ENCODE measurements at regions not wholly inside any gene's neighbourhood (a gene's known extent, or its start where the extent isn't known, plus 50 kb on each side); places are given as distances from the start of the nearest gene placed in this dataset.

DNA sequence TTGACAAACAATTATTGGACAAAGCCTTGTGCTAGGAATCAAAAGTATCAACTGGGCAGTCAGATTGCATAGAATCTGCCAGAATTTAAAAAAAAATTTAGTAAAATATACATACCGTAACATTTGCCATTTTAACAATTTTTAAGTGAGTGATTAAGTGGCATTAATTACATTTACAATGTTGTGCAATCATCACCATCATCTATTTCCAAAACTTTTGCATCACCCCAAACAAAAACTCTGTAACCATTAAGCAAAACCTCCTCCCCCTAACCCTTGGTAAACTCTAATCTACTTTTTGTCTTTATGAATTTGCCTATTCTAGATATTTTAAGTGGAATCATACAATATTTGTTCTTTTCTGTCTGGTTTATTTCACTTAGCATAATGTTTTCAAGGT, 182.8 kb downstream of the LMO4 start:
- Histone ChIP-seq H3K4me3 (ENCODE audit: low read length) (no peak overlapping the region), H3K27me3 (ENCODE audit: insufficient read depth, low read length) (no peaks in the 10 kb centered on the region), H3K4me1 (ENCODE audit: insufficient read depth, low read length) (no peaks in the 10 kb centered on the region), H3K9me3 (ENCODE audit: low read depth, low read length) (no peaks in the 10 kb centered on the region)

DNA sequence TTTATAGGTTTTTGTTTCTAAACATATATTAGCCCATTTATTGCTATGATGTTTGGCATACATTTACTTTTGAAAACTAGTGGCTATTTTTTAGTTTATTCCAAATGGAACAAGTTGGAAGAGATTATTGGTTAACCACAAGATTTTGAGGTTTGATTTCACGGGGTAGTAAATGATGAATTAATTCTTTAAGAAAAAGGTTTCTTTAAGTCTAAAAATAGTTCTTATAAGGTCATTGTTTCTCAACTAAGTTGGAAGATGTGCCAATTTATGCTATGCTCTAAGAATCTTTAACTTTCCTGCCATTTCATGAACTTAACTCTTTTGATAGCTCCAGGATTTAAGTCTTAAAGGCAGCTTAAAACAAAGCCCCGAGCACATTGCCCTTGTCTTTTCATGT, 183.8 kb downstream of the LMO4 start:
- H3K27me3 ChIP-seq (ENCODE audit: insufficient read depth, low read length) = no peaks in the 10 kb centered on the region
- H3K4me1 ChIP-seq (ENCODE audit: insufficient read depth, low read length) = no peaks in the 10 kb centered on the region
- H3K4me3 ChIP-seq (ENCODE audit: low read length) = no peak overlapping the region
- H3K9me3 ChIP-seq (ENCODE audit: low read depth, low read length) = no peaks in the 10 kb centered on the region

DNA sequence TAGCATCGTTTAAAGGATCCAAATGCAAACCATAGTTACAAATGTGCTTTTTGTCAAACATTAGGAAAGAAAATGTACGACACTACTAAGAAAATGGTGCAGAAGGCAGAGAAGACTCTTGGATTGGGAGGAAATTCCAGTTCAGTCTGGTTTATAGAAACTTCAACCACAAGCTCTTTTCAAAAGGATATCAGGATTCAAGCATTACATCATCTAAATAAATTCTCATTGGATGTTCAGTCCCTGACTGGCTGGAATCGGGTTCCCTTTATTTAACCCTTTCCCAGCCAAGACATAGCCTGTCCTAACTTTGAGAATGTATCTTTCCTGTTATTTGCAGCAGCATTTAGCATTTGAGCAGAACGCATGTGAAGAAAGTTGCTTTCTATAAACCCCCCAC, 184.6 kb downstream of the LMO4 start:
- H3K4me1 ChIP-seq (ENCODE audit: insufficient read depth, low read length) = no peaks in the 10 kb centered on the region
- H3K9me3 ChIP-seq (ENCODE audit: low read depth, low read length) = no peaks in the 10 kb centered on the region
- no peak overlapping the region for H3K4me3 ChIP-seq (ENCODE audit: low read length)
- no peaks in the 10 kb centered on the region for H3K27me3 ChIP-seq (ENCODE audit: insufficient read depth, low read length)

DNA sequence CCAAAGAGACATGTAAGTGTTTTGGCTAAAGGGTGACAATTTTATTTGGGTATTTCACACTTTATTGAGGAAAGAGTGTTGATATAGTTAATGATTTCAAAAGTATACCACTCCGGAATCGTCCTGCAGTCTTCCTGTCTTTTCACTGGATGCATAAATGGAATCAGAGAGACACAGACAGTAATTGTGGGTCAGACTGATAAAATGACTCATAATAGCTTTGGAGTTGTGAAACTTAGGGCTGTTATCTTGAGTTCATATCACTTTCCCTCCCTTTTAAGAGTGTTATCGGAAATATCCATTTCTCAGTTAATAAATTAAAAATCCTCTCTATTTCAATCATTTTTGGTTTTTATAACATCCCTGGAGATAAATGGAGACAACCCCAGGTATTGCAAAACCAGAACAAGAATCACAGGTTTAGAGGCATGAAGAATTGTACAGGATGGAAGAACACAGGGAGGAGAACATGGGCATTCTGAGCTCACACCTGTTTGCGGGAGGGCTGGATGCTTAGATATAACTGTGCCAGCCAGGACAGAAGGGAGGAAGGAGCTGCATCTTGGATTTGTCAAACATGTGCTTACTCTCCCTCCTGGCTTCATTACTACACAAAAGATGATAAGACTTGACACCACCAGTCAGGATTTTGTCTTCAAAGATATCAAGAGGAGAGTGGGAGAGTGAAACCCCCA, 185.4 kb downstream of the LMO4 start:
- Histone ChIP-seq H3K4me3 (ENCODE audit: low read length) (no peak overlapping the region), H3K9me3 (ENCODE audit: low read depth, low read length) (no peaks in the 10 kb centered on the region), H3K4me1 (ENCODE audit: insufficient read depth, low read length) (no peaks in the 10 kb centered on the region), H3K27me3 (ENCODE audit: insufficient read depth, low read length) (no peaks in the 10 kb centered on the region)

DNA sequence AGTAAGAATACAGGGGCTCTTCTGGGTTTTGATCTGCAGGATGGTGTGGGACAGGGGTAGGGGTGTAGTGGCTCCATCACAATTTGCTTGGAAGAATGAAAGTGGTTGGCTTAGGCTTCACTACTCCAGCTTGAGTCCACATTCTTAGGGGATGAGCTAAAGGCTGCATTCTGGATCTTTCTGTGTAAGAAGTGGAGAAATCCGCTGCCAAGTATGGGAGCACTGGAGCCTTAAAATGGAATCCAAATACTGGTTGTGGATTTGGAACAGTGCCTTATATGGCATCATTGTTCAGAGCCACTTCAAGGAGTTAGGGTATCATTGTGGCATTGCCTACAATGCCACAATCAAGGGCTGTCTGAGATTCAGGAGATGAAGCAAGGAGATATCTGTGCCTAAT, 187.1 kb downstream of the LMO4 start:
- H3K4me1 ChIP-seq (ENCODE audit: insufficient read depth, low read length) = no peaks in the 10 kb centered on the region
- H3K27me3 ChIP-seq (ENCODE audit: insufficient read depth, low read length) = no peaks in the 10 kb centered on the region
- H3K9me3 ChIP-seq (ENCODE audit: low read depth, low read length) = no peaks in the 10 kb centered on the region
- no peak overlapping the region for H3K4me3 ChIP-seq (ENCODE audit: low read length)

DNA sequence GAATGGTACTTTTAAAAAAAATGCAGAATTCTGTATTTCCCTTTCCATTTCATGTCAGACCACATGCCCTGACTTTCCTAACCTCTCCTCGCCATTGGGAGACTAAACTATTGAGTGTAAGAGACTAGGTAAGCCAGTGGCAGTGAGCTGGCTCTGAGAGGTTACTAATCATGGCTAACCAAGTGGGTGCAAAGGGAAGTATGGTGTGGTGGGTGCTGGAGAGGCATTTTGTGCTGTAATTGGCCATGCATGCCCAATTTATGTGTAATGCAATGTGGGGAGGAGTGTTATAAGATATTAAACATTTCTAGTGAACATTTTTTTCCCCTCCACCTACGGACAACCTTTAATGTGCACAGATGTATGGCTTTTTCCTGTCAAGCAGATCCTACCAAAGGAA, 190.1 kb downstream of the LMO4 start:
- Histone ChIP-seq H3K9me3 (ENCODE audit: low read depth, low read length) (no peaks in the 10 kb centered on the region), H3K27me3 (ENCODE audit: insufficient read depth, low read length) (no peaks in the 10 kb centered on the region), H3K4me1 (ENCODE audit: insufficient read depth, low read length) (no peaks in the 10 kb centered on the region), H3K4me3 (ENCODE audit: low read length) (no peak overlapping the region)

DNA sequence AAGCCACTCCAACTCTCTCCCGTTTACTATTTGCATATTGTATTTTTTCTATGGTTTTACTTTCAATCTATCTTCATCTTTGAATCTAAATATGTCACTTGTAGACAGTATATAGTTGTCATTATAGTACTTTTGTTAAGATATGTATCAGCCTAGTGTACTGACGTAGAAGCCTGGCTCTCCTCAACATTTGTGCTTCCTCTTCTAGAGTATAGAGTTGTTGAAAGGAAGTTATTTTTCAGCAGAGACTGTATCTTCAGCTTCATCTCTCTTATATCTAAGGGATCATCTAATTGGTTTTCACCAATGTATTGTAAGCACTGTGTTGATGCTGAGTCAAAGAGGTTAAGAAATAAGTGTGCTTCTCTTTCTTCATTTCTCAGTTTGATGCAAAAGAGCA, 192.8 kb downstream of the LMO4 start:
- H3K4me3 ChIP-seq (ENCODE audit: low read length) = no peak overlapping the region
- no peaks in the 10 kb centered on the region for H3K4me1 ChIP-seq (ENCODE audit: insufficient read depth, low read length)
- H3K27me3 ChIP-seq (ENCODE audit: insufficient read depth, low read length) = no peaks in the 10 kb centered on the region
- no peaks in the 10 kb centered on the region for H3K9me3 ChIP-seq (ENCODE audit: low read depth, low read length)

DNA sequence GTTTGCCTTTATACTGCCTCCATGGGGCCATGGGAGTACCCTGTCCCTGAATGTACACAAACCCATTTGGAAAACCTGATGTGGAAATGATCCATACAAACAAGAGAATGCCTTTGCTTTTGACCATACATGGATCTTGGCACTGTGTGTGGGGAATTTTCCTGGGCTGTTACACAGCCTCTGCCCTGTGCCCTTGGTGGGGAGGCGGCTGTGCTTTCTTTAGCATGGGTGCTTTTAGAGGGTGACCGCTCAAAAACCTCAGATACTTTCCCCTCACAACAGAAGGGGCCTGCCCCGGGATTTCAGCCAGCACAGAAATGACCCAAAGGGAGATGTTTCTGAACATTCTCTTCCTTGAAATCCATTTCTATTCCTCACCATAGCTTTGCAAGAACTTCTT, 194.8 kb downstream of the LMO4 start:
- Histone ChIP-seq H3K4me1 (ENCODE audit: insufficient read depth, low read length) (no peaks in the 10 kb centered on the region), H3K9me3 (ENCODE audit: low read depth, low read length) (no peaks in the 10 kb centered on the region), H3K27me3 (ENCODE audit: insufficient read depth, low read length) (no peaks in the 10 kb centered on the region), H3K4me3 (ENCODE audit: low read length) (no peak overlapping the region)

DNA sequence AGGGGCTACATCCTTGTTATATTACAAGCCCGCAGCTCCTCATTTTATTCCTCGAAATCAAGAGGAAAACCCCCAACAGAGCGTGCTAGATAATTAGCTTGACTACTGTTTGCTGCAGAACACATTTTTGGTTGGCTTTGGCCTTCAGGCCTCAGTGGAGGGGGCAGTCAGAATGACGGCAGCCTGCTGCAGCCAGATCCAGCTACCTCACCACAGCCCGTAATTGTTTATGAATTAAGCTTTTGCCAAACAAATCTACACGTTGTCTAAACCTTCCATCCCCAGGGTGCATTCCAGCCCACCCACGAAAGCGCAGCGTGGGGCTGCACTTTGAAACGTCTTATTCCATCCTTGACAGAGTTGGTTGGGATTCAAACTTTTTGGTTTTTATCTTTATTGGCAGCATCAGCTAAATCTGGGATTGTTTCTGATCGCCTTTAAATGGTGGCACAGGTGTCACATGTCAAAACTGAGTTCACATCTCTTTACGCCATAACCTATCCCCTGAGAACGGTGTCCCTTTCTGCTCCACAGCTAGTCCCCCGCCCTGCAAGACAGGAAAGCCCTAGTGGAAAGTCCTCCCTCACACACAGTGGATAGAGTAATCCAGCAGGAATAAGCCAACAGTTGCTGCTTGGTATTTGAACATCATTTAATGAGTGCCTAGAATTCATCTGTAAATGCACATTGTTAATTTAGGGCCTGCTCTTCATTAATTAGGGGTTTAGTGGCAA, 195.5 kb downstream of the LMO4 start:
- H3K4me3 ChIP-seq (ENCODE audit: low read length) = no peak overlapping the region
- no peaks in the 10 kb centered on the region for H3K9me3 ChIP-seq (ENCODE audit: low read depth, low read length)

DNA sequence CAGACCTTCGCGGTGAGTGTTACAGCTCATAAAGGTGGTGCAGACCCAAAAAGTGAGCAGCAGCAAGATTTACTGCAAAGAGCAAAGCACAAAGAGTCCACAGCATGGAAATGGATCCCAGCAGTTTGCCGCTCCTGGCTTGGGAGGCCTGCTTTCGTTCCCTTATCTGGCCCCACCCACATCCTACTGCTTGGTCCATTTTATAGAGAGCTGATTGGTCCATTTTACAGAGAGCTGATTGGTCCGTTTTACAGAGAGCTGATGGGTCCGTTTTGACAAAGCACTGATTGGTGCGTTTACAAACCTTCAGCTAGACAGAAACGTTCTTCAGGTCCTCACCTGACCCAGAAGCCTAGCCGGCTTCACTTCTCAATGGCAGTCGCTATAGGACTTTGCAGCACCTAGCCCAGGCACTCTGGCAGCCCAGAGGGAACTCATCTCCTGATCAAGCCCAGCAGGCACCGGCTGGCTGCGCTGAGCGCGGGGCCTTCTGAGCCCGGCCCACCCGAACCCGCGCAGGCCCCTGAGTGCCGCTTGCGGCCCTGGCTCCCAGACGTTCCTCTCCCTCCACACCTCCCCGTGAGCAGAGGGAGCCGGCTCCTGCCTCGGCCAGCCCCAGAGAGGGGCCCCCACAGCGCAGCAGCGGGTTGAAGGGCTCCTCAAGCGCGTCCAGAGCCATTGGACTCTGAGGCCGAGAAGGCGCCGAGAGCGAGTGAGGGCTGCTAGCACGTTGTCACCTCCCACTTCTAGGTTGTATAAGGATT, 200.3 kb downstream of the LMO4 start:
- H3K9me3 ChIP-seq (ENCODE audit: low read depth, low read length) = no peaks in the 10 kb centered on the region

More for the DNA sequence above, 195.5 kb downstream of the LMO4 start:
- no peaks in the 10 kb centered on the region for H3K27me3 ChIP-seq (ENCODE audit: insufficient read depth, low read length)
- no peaks in the 10 kb centered on the region for H3K4me1 ChIP-seq (ENCODE audit: insufficient read depth, low read length)

DNA sequence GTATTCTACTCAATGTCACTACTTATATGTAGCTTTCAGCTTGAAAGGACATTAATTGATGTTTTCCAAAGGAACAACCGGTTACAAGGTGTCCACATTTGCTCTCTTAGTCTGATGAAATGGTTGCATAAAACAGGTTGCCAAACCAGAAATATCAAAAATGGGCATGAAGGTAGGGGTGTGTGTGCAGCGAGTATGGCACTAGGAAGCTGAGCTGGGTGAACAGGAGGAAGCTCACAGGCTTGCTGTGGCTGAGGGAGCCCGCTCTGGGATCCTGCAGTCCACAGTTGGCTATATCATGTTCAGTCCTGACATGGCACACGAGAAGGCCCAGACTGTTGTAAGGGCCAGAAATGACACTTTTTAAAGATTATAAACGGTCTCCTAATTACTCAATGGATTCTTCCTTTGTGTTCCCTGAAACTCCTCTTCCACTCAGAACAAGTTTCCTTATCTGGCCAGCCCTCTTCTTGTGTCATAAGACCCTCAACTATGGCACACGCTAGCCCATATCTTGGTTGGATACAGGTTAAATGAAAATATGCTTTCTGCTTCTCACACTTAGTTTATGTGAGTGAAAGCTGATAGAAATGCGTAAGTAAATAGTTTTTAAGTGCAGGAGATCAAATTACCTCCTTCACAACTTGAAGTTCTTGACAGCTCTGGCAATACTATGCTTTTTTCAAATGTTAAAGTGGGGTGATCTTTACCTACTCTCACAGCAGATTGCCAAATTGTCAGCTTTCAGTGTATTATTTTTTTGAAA, 201.5 kb downstream of the LMO4 start:
- Histone ChIP-seq H3K4me3 (ENCODE audit: low read length) (no peak overlapping the region), H3K9me3 (ENCODE audit: low read depth, low read length) (no peaks in the 10 kb centered on the region), H3K4me1 (ENCODE audit: insufficient read depth, low read length) (no peaks in the 10 kb centered on the region), H3K27me3 (ENCODE audit: insufficient read depth, low read length) (no peaks in the 10 kb centered on the region)

More for the DNA sequence above, 200.3 kb downstream of the LMO4 start:
- Histone ChIP-seq H3K27me3 (ENCODE audit: insufficient read depth, low read length) (no peaks in the 10 kb centered on the region), H3K4me1 (ENCODE audit: insufficient read depth, low read length) (no peaks in the 10 kb centered on the region), H3K4me3 (ENCODE audit: low read length) (no peak overlapping the region)

DNA sequence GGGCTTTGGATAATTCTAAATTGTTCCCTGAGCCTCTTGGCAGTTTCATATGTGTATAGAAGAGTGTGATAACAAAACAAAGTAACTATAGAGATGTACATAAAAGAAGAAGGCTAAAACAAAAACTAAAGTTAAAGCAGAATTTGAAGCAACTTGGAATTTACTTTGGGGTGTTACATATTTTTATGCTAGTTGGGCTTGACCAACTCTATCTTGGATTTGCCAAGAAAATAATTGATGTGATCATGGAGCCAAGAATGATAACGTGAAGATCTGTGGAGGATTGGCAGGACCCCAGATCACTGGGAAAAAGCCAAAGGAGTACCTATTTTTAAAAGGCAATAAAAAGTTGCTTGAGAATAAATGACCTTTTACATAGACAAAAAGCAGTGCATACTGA, 206.9 kb downstream of the LMO4 start:
- no peaks in the 10 kb centered on the region for H3K9me3 ChIP-seq (ENCODE audit: low read depth, low read length)
- no peaks in the 10 kb centered on the region for H3K4me1 ChIP-seq (ENCODE audit: insufficient read depth, low read length)
- no peaks in the 10 kb centered on the region for H3K27me3 ChIP-seq (ENCODE audit: insufficient read depth, low read length)
- no peak overlapping the region for H3K4me3 ChIP-seq (ENCODE audit: low read length)

DNA sequence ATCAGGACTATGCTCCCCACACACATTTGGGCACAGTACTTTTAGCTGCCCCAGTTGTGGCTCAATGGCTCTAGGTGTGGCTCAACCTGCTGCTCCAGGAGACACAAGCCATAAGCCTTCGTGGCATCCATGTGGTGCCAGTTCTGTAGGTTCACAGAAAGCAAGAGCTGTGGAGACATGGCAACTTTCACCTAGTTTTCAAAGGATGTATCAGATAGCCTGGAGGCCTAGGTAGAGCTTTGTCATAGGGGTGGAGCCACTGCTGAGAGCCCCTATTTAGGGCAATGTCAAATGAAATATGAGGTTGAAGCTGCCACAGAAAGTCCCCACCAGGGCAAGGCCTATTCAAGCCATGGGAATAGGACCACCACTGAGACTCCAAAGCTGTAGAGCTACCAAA, 210.5 kb downstream of the LMO4 start:
- no peak overlapping the region for H3K4me3 ChIP-seq (ENCODE audit: low read length)
- peaks cover 23% of the 10 kb centered on the region for H3K9me3 ChIP-seq (ENCODE audit: low read depth, low read length)
- H3K4me1 ChIP-seq (ENCODE audit: insufficient read depth, low read length) = no peaks in the 10 kb centered on the region
- no peaks in the 10 kb centered on the region for H3K27me3 ChIP-seq (ENCODE audit: insufficient read depth, low read length)

DNA sequence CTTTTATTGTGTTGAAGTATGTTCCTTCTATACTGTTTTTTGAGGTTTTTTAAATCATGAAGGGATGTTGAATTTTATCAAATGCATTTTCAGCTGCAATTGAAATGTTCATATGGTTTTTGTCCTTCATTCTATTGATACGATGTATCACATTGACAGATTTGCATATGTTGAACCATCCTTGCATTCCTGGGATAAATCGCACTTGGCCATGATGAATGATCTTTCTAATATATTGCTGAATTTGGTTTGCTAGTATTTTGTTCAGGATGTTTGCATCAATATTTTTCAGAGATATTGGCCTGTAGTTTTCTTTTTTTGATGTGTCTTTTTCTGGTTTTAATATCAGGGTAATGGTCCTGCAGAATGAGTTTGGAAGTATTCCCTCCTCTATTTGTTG, 214.0 kb downstream of the LMO4 start:
- Histone ChIP-seq H3K4me1 (ENCODE audit: insufficient read depth, low read length) (no peaks in the 10 kb centered on the region), H3K4me3 (ENCODE audit: low read length) (no peak overlapping the region), H3K9me3 (ENCODE audit: low read depth, low read length) (peaks cover 32% of the 10 kb centered on the region), H3K27me3 (ENCODE audit: insufficient read depth, low read length) (no peaks in the 10 kb centered on the region)

DNA sequence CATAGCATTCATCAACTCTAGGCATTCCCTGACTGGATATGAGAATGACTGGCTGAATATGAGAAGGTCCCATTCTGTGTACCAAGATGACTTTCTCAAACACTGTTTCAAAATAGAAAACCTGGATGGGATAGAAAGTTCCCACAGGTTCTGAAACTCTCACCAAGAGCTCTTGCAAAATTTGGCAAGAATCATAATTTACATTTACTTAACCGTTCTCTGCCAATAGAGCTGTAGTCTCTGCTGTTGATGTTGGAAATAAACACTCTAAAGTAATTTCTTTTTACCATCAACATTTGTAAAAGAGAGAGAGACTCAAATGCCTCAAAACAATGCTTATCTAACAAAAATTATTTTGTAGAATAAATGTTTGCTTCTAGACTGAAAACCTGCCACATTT, 221.1 kb downstream of the LMO4 start:
- Histone ChIP-seq H3K4me3 (ENCODE audit: low read length) (no peak overlapping the region), H3K27me3 (ENCODE audit: insufficient read depth, low read length) (no peaks in the 10 kb centered on the region), H3K9me3 (ENCODE audit: low read depth, low read length) (peaks cover 7% of the 10 kb centered on the region), H3K4me1 (ENCODE audit: insufficient read depth, low read length) (no peaks in the 10 kb centered on the region)

Data from mononuclear cell (primary cell).